ENCODE measurements at regions not wholly inside any gene's neighbourhood (a gene's known extent, or its start where the extent isn't known, plus 50 kb on each side); places are given as distances from the start of the nearest gene placed in this dataset.
A peak's percentile ranks its signal among the peaks of the same experiment; 100 is the strongest.

DNA sequence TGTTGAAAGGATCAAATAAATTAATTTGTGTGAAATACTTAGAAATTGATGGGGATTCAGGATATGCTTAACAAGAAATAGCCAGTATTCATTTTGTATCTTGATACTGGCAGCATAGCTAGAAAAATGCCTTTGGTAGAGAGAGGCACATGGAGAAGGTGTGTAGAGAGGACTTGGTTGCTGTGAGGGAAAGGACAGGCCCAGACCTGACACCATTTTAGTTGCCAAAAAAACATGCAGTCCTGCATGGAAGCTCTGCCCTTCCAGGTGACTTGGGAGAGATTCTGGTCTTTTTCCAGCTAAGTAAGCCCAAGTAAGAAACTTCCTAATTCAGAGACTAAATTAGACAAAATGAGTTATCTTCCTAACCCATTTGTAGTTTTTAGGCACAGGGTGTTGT is 335.0 kb downstream of the RFC3 start:
- TF ChIP-seq, protein P1, sequence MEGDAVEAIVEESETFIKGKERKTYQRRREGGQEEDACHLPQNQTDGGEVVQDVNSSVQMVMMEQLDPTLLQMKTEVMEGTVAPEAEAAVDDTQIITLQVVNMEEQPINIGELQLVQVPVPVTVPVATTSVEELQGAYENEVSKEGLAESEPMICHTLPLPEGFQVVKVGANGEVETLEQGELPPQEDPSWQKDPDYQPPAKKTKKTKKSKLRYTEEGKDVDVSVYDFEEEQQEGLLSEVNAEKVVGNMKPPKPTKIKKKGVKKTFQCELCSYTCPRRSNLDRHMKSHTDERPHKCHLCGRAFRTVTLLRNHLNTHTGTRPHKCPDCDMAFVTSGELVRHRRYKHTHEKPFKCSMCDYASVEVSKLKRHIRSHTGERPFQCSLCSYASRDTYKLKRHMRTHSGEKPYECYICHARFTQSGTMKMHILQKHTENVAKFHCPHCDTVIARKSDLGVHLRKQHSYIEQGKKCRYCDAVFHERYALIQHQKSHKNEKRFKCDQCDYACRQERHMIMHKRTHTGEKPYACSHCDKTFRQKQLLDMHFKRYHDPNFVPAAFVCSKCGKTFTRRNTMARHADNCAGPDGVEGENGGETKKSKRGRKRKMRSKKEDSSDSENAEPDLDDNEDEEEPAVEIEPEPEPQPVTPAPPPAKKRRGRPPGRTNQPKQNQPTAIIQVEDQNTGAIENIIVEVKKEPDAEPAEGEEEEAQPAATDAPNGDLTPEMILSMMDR (conservative IDR thresholded peaks at IDR 0.05; ENCODE audit: low read depth): no peak
- POLR2A ChIA-PET (ENCODE audit: low non-redundant PET): no interaction called here
- H3K27ac ChIP-seq: peak overlapping the region; percentile 40; the same call in 1 of the 2 replicates
- DNase-seq (ENCODE audit: low spot score): no peak
- CTCF ChIA-PET: no interaction called here

DNA sequence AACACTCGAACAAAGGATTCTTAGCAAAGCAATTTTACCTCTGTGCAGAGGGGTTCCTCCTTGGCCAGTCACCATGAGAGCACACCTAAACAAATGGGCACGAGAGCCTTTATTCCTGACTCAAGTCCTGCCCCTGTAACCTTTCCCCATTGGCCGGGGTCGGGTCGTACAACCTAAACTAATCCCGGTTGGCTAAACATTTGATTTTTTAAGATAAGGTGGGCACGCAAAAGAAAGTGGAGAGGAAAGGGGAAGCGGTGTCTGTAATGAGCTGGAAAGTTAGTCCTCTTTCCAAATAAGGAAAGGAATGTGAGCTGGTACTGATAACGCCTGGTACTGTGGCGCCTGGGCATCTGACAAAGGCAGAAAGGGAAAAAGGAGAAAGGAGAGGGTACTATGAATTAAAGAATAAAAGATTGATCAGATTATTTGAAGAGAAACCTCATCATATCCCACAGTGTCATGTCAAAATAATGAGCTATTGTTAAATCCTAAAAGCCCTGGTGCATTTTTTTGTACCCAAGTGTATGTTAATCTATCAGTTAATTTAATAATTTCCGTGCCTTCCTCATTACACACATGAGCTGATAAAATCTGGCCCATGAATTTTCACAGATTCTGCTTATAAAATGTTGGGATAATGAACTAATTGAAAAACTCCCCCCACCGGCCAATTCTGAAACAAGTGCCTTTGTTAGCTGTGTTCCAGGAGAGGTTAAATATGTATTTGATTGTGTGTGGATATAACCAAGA is 335.7 kb downstream of the RFC3 start:
- CTCF ChIA-PET: no interaction called here
- DNase-seq (ENCODE audit: low spot score): no peak
- TF ChIP-seq, protein P1 (conservative IDR thresholded peaks at IDR 0.05; ENCODE audit: low read depth): no peak

DNA sequence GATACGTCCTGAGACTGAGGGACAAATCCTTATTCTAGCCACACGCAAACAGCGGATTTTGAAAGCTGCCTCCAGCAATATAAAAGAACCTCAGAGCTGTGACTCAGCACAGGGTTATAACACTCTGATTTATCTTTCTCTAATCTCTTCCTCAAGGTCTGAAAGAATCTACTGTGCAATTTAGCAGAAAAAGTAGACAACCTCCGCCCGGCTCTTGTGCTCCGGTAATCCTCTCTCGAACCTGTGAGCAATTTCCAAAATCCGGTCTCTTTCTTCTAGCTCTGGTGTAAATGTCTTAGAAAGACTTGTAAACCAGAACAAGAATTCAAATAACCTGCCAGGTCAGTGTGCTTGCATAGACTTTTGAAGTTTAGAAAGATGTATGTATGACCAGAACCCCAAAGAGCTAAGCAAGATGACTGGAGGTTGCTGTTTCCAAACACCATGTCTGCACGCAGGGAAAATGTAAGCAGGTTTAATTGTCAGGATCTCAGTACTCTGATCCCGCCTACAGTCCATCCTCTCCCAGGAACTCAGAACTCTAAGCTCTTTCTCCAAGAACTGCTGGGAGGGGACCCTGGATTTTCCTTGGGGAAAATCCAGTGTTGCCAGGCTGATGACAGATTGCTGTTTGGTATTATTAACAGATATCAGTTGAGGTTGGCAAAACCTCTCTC is 338.1 kb downstream of the RFC3 start:
- TF ChIP-seq, protein P1 (conservative IDR thresholded peaks at IDR 0.05; ENCODE audit: low read depth): no peak
- DNase-seq (ENCODE audit: low spot score): peak; percentile 39
- H3K27ac ChIP-seq: peak overlapping the region; percentile 85
- POLR2A ChIA-PET (ENCODE audit: low non-redundant PET): no interaction called here
- CTCF ChIA-PET: interaction anchor here (0.5 kb wide), 1 partner anchor 1473 kb away, joined by 3 read pairs; no protein-coding TSS in a partner anchor

More for the DNA sequence above, 335.7 kb downstream of the RFC3 start:
- POLR2A ChIA-PET (ENCODE audit: low non-redundant PET): no interaction called here
- peak overlapping the region; percentile 40; the same call in 1 of the 2 replicates for H3K27ac ChIP-seq

DNA sequence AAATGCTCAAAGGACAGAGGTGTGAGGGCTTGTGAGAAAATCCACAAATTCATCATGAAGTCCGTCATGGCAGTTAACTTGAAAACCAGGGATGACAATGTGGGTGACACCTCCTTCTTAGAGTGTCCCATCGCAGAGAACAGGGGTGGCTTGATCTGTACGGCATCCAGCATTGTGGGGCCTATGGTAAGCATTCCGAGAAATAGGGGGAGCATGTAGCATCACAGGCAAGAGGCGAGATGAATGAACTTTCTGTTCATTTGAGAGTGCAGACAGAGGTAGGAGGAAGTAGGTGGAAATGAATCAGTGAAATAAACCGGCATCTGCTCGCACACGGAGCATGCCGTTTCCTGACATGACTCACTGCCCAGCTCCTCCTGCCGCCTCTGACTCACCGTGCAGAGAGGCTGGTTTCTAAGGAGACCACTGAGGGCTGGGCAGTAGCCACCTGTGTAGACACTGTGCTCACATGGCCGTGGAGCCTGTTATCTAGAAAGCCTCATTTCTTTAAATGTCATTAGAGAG is 339.0 kb downstream of the RFC3 start:
- ChIA-PET CTCF (no interaction called here), POLR2A (ENCODE audit: low non-redundant PET) (no interaction called here)
- H3K27ac ChIP-seq: peak overlapping the region; percentile 85
- TF ChIP-seq, protein P1 (conservative IDR thresholded peaks at IDR 0.05; ENCODE audit: low read depth): no peak
- peak; percentile 90 for DNase-seq (ENCODE audit: low spot score)

GRCh38 chr13:34159946-34160345 is 342.0 kb downstream of the RFC3 start:
- no peak for DNase-seq (ENCODE audit: low spot score)
- H3K27ac ChIP-seq: no peak overlapping the region
- ChIA-PET CTCF (no interaction called here), POLR2A (ENCODE audit: low non-redundant PET) (no interaction called here)
- TF ChIP-seq, protein P1 (conservative IDR thresholded peaks at IDR 0.05; ENCODE audit: low read depth): no peak

DNA sequence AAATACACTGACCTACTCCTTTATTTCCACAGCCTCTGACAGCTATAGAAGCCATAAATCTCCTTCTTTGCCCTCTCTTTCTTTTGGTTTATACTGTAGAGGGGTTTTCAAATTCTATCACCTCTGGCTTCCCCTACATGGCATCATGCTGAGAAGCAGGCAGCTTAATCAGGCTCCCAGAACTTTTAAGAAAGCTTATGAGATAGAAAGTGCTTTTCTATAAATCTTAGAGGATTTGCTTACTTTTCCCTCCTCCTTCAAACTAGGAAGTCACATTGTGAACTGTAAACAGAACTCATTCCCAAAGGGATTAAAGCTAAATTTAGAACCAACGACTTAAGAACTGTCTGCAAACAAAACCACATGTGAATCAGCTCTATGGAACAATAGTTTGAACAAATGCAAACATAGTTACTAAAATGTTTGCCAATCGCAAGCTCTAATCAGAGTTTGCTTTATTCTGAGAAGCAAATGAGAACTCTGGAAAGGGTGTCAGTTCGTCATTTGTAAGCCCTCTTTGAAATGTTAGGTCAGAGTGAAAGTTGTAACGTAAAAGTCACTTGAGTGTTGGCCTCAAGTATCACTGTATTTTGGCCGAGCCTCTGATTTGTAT is 344.1 kb downstream of the RFC3 start:
- CTCF ChIA-PET: no interaction called here
- DNase-seq (ENCODE audit: low spot score): peak; percentile 8
- TF ChIP-seq, protein P1 (conservative IDR thresholded peaks at IDR 0.05; ENCODE audit: low read depth): no peak
- H3K27ac ChIP-seq: no peak overlapping the region
- POLR2A ChIA-PET (ENCODE audit: low non-redundant PET): no interaction called here

Measured in RWPE1 (cell line).